NCI-H1694 treated with DMSO at 0.1 percent for 48 hours (cell line): ENCODE measurements at regions not wholly inside any gene's neighbourhood (a gene's known extent, or its start where the extent isn't known, plus 50 kb on each side); places are given as distances from the start of the nearest gene placed in this dataset.
A peak's percentile ranks its signal among the peaks of the same experiment; 100 is the strongest.
"Not testable (repeated sequence)": the region's sequence is repeated elsewhere in the genome, so short reads cannot be mapped to it uniquely, and the experiment has no call there.

Experiments
- DNase-seq: peaks from one replicate; lab custom pipeline; 2025; lab: John Stamatoyannopoulos, UW

DNA sequence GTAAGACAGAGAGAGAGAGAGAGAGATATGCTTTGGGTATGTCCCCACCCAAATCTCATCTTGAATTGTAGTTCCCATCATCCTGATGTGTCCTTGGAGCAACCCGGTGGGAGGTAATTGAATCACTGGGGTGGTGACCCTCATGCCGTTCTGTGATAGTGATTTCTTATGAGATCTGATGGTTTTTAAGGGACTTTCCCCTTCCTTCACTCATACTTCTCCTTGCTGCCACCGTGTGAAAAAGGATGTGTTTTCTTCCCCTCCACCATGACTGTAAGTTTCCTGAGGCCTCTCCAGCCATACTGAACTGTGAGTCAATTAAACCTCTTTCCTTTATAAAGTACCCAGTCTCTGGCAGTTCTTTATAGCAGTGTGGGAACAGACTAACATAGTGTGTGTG, 60.3 kb downstream of the EOMES start:
- DNase-seq = no peak

DNA sequence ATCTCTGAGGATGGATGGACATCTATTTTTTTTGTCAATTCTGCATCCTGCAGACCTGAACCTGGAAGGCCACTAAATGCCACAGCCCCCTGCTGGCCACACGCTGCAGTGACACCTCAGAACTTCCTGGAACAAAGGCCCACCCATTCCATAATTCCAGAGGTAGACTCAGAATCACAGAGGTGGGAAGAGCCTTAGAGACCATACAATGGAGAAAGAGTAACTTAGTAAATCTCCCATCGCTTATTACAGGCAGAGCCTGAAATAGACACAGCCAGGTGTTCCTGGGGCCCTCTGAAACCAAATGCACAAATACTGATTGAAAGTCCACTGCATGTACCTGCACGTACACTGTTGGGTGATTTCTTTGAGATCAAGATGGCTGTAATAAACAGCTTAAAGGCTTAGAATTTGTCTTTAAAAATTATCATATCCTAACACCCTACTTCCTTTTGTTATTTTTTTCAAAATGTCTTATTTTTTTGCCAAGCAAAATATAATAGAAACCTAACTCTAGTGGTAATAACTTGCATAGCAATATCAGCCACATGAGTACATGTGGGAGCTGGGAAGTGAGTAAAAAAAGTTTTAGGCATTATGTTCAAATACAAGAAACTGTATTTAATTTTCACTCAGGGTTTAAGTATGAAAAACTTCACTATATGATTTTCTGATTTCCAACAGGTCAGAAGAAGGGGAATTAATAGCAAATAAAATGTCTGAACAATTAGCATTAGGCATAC, 62.7 kb downstream of the EOMES start:
- DNase-seq = peak; percentile 1

DNA sequence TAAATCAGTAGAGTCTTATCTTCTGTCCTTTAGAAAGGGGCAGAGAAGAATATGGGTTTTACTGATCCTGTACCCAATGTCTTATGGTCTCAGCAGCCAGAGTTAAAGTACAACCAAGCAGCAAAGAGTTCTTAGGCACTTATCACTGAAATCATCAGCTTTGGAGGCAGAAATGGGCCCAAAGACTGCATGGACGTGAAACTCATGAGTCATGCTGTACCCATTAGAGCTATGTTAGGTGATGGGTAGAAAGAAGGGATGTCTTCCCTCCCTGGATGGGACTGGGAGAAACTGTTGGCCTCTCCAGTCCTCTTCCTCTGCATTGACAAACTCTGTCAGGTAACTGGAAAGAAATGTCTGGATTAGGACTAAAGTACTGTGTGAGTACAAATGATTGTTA, 63.4 kb downstream of the EOMES start:
- no peak for DNase-seq

DNA sequence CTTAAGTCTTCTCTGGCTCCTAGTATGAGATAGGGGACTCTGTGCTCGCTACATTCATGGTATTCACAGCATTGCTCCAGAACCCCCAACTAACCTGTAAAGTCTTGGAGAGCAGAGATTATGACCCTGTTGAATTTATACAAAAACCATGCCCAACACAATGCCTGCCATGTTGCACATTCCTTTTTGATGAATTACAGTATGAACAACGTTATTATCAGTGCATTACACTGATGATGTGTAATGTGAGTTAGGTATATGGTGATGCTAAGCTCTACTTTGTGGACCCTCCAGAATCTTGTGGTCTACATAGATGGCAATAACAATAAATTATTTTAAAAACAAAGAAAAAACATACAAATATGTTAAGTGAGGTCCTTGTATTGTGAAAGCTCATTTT, 64.3 kb downstream of the EOMES start:
- no peak for DNase-seq

DNA sequence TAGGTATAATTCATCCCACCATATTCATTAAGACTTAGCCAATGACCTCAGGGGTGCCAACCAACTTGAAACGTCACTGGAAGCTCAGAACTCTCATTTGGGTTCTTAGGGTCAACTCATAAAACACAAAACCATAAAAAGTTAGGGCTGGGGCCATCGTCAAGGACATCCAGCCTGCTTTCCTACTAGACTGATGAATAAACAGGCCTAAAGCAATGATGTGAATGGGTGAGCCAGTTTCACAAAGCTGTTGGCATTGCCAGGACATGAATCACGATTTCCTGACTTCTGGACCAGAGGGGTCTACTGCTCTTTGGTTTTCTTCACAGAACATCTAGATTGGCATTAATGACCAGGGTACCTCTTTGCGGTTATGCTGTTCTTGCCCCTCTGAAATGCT, 64.7 kb downstream of the EOMES start:
- no peak for DNase-seq

DNA sequence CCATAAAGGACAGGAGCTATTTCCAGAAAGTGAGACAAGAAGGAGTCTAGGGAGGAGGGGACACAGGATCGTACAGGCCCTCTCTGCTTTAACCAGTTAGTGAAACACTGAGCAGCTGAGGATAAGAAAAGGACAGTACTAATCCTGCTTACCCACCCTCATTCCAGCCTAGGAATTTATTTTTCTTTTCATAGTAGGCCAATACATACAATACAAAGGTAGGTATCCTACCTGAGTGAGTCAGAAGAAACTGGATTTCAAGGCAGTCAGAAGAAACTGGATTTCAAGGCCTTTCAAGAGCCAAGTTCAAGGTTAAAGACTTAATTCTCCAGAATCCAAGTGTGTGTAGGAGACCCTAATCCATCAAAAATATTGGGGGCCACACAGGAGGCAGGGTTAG, 65.3 kb downstream of the EOMES start:
- no peak for DNase-seq

DNA sequence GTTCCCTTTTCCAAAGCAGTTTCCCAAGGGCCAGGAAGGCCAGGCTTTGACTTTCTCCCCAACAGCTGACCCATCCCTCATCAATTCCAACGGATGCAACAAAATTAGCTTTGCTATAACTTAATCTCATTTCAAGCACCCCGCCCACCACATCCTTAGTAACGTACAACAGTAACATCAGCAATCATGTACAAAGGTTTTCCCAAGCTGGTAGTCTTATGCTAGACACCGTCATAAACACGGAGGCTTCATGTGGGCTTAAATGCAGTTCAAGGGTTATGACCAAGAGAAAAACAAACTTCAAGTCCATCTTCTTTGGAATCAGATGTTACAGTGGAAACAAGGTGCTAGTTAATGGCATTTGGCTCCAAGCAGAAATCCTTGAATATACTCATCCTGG, 66.6 kb downstream of the EOMES start:
- DNase-seq = no peak

DNA sequence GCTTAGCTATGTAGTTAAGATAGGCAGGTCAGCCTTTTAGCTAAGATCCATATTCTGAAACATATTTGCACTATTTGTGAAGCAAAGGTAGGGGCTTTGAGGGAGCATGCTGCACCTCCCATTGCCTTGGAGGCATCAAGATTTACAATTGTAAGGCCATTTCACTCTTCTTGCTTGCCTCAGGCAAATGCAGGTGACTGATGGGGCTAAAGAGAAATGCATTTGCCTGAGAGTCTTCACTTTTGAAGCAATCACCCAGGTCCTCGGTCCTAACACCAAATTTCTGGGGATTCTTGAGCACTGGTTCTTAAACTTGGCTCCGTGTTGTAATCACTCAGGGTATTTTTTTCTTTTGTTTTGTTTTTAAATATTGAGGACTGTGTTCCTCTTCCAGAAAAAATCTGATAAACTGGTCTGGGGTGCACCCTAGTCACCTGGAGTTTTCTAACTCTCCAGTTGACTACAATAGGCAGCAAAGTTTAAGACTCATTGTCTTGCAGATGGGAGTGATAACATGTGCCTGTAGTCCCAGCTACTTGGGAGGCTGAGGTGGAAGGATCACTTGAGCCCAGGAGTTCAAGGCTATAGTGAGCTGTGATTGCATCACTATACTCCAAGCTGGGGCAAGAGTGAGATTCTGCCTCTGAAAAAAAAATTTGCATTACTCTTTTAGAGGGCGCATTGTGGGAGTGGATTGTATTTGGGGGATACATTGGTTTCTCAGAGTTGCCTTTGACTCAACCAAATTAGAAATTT, 68.1 kb downstream of the EOMES start:
- no peak for DNase-seq

DNA sequence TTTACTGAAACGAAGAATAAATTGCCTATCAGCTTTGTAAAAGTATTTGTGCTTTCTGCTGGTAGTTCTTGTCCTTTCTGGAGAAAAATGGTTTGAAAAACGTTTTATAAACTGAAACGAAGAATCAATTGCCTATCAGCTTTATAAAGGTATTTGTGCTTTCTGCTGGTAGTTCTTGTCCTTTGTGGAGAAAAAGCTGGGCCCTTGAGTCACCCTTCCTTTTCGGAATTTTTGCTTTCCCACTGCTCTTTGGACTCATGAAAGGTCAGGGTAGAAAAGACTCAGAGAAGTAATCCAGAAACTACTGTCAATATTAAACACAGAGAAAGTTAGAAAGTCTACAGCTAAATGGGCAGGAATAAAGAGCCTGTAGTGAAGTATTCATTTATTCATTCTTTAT, 72.8 kb downstream of the EOMES start:
- no peak for DNase-seq

DNA sequence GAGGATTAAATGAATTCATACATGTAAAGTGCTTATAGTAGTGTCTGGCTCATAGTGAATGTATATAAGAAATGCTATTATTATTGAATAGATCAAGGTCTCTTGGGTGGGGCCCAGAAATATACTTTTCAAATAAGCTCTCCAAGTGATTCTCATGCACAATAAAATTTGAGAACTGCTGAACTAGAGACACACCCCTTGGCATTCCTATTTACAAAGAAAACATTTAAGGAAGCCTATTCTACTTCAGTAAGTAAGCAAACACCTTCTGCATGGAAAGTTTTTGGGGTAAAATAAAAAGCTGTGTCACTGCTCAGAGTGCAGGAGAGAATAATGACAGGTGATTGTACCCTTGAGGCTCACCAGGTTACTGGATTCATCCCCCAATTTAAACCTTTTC, 75.2 kb downstream of the EOMES start:
- DNase-seq = no peak

DNA sequence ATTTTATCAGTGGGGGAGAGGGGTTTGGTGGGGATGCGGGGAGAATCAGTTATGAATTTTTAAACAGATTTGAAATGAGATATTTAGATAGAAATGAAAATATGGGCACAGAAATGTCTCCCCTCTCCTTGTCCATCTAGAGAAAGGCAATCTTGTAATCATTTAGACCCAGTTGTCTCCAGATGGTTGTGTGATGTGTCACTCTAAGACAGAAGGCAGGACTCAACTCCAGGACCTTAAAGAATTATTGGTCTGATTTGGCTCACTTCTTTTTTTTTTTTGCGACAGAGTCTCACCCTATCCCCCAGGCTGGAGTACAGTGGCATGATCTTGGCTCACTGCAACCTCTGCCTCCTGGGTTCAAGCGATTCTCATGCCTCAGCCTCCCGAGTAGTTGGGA, 77.2 kb downstream of the EOMES start:
- no peak for DNase-seq

DNA sequence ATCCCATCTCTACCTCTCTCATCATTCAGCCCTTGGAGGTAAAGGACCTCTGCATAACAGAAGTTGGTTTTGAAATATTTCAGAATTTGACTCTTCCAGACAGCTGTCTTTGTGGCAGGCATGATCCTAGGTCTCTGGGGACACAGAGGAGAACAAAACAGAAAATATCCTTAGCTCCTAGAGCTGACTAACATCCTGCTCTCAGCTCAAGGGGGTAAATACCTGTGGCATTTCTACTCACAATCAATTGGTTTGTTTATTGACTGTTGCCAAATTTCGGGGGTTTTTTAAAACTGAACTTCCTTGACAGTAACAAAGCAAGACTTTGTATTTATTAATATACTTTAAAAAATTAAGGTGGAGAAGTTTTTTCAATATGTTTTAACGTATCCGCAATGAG, 78.8 kb downstream of the EOMES start:
- DNase-seq = no peak

DNA sequence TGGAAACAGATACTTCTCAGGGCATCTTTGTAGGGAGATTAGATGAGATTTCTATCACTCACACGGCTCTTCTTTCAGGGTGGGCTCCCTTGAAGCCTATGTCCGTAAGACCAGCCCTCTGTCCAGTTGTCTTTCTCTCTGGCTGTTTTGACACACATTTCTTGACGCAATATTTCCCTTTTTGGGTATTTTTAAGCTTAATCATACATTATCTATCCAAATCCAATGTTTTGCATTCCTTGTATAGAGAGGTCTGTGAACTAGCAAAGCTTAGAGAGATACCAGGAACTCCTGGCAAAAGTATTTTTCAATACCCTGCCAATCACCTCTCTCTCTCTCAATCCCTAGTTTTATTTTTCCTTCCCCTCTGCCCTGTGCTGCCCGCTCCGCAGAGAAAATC, 79.3 kb downstream of the EOMES start:
- no peak for DNase-seq

DNA sequence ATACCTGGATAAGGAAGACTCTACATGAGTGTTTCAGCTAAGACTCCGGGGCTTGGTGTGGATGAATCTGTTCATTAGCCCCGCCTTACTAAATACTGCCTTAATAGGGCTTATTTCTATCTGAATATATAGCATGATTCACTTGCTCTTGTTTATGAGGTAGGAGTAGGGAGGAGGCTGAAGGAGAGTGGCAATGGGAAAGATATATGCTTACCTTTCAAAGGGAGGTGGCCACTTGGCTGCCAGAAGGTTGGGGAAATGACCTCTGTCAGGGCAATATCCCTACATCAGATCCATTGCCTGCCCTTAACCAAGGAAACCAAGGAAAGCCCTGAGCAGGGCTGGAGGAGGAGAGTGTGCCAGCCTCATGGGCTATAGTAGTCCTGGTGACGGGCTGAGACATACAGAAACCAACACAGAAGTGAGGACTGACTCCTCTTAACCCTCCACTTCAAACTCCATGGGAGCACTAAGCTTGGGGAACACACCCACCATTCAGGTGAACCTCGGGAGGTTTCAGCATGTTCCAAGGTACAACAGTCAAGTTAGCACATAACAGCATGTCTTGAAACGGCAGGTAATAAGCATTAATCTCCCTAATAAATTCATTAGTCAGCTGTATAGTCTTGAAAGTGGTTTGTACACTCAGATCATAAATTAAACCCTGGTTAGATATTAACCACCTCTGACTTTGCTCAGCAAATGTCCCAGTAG, 80.1 kb downstream of the EOMES start:
- DNase-seq = no peak

DNA sequence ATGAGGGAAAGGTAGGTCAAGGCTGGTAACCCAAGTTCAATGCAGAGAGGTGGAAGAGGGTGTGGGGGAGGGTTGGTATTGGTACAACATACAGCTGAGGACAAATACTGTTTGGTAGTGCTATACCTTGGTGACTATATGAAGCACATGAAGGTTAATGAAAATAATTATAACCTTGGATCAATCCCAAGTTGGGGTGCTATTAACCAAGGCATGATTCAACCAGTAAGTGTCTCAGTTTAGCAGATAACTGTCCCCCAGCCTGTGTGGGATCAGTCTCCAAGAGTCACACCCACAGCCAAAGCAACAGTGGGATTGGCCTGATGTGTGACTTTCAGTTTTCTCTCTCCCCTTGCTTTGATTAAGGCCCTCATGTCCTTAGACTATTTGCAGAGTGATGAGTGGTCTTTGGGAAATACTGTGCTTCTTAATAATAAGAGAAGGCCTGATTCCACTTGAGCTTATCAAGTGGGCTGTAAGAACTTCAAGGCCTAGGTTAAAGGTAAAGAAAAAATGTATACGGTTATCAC, 80.8 kb downstream of the EOMES start:
- no peak for DNase-seq

DNA sequence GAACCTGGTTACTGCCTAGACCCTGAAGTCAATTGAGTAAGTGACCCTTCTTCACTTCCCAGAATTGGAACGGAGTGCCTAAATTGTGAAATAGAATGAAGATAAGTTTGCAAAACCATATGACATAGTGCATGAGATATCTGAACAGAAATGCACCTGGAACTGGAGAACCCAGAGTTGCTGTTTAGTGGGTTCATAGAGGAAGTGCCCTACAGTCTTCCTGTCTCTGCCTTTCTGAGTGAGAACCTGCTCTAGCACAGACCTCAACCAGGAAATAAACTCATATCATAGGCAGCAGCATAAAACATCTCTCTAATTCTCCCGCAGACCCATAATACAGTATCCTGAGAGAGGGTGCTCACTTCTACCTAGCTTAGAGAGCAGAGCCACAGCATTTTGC, 82.9 kb downstream of the EOMES start:
- DNase-seq = no peak

DNA sequence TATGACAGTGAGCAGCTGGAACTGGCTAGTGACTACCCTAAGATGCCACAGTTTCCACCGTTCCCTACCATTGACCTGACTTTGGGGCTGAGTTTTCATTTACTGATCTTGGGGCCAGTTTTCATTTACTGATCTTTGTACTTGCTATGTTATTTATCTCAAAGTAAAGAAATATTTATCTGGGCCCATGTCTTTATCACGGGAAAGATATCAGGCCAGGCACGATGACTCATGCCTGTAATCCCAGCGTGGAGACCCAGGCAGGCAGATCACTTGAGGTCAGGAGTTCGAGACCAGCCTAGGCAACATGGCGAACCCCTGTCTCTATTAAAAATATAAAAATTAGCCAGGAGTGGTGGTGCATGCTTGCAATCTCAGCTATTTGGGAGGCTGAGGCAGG, 83.5 kb downstream of the EOMES start:
- no peak for DNase-seq

DNA sequence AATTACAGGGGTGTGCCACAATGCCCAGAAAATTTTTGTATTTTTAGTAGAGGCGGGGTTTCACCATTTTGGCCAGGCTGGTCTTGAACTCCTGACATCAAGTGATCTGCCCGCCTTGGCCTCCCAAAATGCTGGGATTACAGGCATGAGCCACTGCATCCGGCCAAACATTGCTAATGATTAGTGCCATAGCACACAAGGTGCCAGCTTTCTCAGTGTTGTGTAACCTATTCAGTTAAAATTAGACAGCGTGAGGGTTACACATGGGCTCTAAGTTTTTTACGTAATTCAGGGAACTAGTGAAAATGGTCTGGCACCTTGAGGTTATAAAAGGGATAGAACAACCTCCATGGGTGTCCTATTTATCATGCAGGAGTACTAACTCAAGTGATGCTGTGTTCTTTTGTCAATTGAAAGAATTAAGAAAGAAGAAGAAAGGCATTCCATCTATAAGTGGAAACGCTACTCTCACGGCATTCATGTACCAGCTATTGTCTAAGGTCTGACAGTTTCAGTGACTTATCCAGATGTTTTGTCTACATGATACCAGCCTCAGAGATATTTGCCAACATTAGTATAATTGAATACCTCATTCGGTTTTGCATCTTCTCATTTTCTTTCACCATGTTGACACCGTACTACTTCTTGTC, 84.7 kb downstream of the EOMES start:
- no peak for DNase-seq

DNA sequence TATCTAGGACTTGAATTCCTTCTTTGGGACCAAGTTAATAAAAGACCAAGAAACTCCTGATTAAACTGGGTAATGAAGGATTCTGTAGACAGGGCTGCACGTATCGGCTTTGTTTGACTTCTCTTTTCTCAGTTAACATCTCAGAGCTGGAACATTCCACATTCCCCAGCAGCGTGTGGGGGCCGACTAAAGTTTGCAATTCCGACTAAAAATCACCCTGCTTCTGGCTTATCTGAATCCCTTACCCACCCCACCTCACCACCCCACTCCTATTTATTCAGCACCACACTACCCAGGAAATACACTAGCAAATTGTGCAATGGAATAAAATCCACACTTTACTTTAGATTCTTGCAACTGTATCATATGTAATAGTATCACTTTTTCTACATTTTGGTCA, 87.1 kb downstream of the EOMES start:
- not testable (repeated sequence) for DNase-seq

DNA sequence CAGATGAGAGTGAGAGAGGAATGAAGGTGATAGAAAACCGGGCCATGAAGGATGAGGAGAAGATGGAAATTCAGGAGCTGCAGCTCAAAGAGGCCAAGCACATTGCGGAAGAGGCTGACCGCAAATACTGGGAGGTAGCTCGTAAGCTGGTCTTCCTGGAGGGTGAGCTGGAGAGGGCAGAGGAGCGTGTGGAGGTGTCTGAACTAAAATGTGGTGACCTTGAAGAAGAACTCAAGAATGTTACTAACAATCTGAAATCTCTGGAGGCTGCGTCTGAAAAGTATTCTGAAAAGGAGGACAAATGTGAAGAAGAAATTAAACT, 88.9 kb downstream of the EOMES start:
- no peak for DNase-seq

DNA sequence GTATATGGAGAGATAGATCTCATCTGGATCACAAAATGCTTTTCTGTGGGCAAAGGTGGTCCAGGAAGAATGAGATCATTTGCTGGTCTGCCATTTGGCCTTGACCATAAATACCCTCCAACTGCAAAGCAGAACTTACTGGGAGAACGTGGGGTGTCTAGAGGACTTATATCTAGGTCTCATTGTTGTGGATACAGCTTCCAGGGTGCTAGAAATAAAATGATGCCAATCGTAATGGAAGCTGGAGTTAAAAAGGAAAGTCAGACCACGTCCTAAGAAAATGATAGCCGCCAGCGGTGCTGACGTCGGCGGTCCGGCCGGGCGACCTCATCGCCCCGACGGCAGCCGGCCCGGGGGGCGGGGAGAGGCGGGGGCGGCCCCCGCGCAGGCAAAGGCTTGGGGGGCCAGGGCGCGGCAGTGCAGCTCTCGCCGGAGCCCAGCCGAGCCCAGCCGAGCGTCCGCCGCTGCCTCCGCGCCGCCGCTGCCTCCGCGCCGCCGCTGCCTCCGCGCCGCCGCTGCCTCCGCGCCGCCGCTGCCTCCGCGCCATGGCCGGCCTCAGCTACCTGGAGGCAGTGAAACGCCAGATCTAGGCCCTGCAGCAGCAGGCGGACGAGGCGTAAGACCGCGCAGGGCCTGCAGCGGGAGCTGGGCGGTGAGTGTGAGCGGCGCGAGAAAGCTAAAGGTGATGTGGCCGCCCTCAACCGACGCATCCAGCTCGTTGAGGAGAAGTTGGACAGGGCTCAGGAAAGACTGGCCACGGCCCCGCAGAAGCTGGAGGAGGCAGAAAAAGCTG, 89.5 kb downstream of the EOMES start:
- peak; percentile 1 for DNase-seq

DNA sequence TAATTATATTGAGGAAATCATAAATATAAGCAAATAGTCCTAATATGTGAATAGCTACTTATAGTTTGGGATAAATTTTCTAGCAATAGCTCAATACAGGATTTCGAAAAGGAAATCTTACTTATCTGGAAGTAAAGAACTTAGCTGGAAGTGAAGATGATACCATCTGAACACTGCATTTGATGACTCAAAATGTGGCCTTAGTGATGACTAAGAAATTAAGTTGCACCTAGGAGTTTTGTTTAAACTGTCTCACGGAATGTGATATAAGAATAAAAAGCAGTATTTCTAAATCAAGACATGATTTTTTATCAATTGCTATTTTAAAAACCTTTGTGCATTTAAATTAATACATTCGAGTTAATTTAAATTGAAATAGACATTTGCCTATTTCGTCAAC, 91.2 kb downstream of the EOMES start:
- no peak for DNase-seq
